GM21390 (cell line): ENCODE measurements at regions not wholly inside any gene's neighbourhood (a gene's known extent, or its start where the extent isn't known, plus 50 kb on each side); places are given as distances from the start of the nearest gene placed in this dataset.

Experiments used
- ATAC-seq: cut with Tn5 transposase; IDR thresholded peaks from one replicate; pipeline ENCODE4 v1.9.1; 2021; ENCODE audit not compliant: unreplicated experiment

DNA sequence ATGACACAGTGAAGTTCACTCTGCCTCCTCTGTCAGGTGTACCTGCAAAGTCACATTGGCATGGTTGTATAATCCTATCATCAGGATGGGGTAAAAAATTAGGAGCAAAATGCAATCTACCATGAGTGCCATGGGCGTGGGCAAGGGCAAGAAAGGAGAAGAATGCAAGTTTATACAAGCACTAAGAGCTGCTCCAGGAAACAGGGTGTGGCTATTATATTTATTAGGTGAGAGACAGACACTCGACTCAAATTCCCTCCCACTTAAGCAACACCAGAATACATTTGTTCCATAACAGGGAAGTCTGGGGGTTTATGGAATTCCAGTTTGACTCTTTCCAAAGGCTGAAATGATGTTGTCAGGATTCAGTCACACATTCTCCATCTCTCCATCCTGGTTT lies 378.8 kb downstream of the BCOR start:
- ATAC-seq, result no peak

DNA sequence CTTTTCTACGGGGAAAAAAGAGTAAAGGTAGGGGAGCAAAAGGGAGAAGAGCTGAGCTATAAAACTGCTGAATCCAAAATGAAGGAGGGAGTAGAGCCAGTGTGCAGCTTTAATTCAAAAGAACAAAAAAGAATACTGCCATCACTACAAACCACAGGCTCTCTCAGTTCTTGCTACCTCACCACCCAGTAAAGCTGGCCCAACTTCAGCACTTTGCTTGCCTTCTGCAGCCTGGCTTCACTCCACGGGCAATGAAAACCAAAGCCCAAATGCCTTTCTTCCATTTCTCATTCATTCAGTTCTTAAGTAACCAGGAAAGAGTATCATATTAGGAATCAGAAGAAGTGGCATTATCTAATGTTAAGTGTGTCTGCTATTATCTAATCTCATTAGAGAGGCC lies 376.8 kb downstream of the BCOR start:
- ATAC-seq, result no peak

DNA sequence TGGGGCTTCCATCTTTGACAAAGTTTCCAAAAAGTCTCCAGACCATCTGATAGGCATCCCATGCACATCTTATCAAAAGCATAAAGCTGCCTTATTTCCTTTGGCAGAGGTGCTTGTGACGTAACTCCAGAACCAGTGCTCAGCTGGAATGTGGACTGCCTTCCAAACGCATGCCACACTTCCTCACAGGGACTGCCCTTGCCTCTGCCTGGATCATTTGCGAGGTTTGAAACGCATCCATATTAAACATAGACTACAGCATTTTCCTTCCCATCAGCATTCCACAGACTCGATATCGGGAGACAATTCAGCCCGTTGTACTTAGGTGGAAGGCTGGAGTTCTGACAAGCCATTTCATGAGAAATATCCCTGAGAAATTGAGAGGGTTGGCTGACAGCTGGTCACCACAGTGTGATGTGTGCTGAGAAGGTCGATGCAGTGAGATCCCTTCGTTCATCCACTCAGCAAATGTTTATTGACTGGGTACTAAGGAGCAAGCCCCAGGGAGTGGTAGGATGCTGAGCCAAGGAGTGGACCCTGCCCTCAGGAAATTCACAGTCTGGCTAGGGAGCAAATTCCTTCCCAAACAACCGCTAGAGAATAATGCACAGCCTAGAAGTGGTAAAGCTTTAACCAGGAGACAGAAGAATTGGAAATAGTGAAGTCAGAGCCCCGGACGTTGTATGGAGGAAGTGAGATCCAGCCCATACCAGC lies 376.0 kb downstream of the BCOR start:
- ATAC-seq, result no peak

DNA sequence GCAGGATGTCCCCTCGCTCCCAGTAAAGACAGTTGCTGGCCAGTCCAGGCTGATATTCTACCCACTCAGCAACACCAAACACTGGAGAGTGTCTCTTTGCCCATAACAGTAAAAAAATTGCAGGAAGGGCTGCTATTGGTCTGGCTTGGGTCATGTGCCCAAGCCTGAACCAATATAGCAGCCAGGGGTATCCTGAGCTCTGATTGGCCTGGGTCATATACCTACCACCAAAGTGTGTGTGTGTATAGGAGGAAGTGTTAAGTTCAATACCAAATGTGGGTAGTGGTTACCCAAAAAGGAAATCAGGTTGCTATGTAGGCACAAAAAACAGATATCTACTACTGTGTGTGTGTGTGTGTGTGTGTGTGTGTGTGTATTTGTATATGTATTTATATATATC lies 373.2 kb downstream of the BCOR start:
- ATAC-seq, result no peak

DNA sequence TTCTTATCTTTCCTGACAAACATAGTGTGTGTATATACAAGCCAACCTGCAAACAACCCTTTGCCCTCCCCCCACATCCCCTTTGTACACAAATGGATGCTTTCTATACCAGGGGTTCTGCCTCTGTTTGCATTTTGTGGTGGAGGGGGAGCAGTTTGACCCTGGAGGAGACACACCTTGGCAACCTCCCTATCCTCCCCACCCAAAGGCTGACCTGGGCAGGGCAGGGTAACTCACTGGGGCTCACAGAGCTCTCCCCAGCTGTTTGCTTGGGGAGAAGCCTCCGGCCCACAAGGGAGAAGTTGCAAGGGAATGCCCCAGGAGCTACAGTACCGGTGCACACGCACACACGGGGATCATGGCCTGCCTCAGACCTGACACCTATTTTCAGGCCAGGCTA lies 372.6 kb downstream of the BCOR start:
- ATAC-seq, result no peak

DNA sequence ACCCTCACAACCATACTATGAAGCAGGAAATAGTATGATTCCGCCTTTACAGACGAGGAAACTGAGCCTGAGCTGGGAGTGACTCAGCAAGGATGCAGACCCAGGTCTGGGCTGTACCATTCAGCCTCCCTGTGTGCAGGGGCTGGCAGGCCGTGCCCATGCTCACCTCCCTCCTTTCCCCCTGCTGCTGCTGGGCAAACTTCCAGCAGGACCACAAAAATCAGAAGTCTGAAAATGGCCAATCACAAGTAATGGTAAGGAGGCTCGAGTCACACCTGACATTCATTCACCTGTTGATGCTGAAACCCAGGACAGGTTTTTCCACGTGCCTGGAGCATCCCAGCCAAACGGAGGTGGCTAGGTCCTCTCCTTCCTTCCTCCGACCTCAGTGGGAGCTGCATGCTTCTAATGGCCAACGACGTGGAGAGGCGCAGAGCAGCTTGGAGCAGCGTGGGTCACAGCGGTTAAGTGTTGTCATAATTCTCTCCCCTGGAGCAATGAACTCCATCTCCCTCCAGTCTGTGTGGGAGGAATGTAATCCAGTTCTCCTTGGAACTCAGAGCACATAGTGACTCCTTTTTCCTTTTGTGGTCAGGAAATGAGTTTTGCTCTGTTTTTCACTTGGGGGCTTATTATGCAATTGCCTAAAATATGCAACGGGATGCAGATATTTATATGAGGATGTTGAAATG lies 371.7 kb downstream of the BCOR start:
- no peak for ATAC-seq

DNA sequence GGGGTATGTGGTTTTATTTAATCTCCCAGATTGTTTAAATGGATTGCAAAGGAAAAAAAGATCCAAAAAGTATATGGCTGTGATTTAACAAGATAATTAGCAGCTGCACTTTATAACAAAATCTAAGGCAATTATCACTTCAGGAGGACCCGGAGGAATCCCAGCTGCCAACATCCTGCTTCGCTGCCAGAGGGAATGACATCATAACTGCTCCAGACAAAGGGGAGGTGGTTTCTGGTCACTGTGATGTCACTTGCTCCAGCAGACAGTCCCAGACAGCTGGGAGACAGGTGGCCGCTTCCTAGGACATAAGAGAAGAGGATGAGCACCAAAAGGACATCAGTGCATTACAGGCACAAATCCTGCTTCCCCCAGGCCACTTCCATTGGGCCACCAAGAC lies 371.0 kb downstream of the BCOR start:
- no peak for ATAC-seq

DNA sequence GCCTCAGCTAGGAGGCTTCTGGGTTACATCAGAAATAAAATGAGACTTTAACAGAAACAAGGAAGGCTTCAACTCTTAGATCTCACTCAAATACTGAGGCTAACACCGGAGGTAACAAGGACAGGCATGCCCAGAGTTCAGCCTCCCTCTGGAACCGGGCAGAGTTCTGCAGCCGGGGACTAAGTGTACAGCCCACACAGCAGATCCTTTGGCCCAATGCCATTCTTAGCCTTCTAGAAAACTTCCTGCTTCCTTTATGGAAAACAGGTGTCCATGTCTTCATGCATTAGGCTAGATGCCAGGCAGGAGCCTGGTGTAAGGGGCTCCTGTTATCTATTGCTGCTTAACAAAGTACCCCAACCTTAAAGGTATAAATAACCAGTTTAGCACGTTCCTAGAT lies 369.7 kb downstream of the BCOR start:
- ATAC-seq, result no peak

DNA sequence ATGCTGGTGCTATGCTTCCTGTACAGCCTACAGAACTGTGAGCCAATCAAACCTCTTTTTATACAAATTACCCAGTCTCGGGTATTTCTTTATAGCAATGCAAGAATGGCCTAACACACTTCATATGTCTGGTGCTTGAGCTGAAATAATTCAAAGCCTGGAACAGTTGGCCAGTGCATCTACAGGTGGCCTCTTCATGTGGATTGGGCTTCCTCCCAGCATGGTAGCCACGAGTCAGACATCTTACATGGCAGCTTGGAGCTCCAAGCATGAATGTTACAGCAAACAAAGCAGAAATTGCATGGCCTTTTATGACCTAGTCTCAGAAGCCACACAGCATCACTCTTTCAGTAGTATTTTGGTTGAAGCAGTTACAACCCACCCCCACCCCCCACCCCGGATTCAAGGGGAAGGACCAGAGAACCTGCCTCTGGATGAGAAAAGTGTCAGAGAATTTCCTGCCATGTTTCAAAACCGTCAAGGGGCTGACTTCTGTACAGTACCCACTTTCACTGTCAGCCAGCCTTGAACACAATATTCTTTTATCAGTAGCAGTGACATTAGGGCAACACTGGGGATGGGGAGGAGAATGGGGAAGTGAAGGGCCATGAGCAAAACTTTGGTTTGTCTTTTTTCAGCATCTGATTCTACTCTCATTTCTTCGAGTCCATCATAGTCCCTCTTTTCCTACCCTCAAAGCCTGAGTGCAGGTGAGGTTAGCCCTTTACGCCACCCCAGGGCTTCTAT lies 368.7 kb downstream of the BCOR start:
- no peak for ATAC-seq

DNA sequence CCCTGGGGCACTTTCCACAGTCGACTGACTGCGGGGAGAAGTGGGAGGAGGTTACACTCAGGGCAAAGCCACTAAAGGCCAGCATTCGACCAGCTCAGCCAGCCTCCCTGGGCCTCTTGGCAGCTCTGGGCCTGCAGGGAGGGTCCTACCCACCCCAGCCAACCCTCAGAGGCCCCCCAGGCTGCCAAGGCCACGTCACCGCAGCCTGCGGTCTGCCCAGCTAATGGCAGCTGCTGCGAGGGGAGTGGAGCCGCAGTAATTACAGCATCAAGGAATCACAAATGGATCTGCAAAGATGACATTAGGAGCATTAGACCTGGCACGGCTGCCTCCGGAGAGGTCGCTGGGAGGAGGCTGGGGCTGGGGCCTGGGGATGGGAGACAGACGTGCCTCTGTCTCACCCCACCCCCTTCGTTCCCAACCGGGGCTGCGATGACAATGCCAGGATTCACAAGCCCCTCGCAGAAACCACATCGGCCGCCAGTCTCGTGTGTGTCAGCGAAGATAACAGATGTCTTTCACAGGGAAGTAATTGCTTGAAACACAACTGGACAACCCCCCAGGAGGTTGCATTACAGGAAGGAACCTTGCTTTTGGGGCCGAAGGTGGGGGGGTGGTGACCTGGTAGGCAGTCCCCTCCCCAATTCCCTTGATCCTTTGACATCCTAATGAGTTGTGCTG lies 367.6 kb downstream of the BCOR start:
- ATAC-seq, result no peak

DNA sequence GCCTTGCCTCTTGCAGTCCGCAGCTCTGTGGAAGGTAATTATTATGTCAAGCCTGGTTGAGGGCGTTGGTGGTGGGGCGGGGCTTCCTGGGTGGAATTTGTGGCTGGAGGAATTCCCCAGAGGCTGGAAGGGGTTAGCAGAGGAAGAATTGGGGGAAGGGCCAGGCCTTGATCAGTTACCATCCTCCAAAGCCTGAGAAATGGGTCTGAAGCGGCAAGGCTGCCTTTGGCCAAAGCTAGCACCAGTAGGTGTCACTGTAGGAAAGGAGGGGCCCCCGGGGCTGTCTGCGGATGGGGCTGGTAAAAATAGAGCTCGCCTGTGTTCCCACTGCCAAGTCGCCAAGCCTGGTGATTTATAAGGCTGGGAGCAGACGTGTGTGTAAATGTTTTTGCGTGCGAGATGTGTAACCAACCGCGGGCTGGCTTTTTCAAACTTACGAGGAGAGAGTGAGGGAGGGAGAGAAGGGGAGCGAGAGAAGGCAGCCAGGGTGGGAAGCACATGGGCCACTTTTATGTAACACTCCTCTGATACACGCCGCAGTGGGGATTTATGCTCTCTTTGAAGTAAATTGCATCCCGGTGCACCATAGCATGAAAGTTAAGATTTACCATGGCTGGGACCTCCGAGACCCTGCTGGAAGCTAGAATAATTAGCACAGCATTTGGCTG lies 367.0 kb downstream of the BCOR start:
- no peak for ATAC-seq

DNA sequence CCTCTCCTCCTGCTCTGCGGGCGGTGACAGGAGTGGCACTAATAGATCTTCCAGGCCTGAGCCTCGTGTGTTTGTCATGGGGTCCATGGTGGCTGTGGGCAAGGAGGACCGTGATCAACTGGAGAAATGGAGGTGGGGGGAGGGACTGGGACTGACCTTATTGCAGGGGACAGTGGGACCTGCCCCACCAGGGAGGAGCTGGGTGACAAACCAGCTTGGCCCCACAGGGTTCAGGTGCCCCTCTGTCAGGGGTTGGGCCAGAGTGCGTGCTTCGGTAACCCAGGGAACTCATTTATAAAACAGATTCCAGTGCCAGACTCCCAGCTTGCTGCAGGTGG lies 366.5 kb downstream of the BCOR start:
- ATAC-seq, result no peak

DNA sequence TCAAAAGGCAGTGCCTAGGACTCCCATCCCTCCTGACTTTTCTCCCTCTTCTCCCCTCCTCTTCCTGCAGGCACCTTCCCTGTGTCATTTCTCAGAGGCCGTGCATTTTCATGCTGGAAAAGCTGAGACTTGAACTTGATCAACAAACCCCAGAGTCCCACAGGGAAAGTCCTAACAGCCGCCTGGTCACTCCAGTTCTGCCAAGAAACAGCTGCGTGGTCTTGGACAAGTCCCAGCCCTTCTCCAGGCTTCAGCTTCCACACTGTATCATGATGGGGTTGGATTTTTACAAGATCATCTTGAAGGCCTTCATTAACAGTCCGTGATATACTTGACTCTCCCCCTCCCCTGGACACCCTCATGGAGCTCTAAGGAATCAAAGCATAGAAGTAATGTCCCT lies 366.0 kb downstream of the BCOR start:
- no peak for ATAC-seq

DNA sequence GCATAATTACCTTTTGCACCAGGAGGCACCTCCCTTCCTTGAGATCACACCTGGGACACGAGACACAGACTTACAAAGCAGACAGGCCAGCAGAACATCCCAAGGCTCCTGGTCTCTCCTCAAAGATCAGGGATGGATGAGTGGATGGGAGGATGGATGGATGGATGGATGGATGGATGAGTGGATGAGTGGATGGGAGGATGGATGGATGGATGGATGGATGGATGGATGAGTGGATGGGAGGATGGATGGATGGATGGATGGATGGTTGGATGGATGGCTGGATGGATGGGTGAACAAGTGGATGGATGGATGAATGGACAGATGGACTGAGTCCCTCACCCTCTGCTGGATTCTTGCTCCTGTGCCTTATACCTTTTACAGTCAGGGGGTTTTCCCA lies 364.0 kb downstream of the BCOR start:
- ATAC-seq, result no peak

DNA sequence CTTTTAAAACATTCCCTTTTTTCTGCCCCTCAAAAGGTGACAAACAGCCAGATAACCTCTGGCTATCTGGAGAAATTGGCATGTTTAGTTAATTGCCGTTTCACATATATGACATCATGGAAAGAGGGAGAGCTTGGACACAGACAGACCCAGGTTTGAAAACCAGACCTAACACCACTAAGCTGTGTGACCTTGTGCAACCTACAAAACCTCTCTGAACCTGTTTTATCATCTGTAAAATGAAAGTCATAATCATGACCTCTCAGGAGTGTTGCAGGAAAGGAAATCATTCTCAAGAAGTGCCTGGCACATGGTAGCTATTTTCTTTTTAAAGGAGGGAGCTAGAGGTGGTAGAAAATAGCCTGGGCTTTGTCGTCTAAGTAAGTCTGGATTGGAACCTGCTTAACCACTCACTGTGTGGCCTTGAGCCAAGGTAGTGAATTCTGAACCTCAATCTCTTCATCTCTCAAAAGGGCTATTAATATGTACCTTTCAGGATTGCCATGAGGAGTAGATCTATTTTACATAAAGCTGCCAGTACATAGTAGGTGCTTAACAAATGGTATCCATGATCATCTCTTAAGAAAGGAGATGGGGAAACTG lies 363.5 kb downstream of the BCOR start:
- no peak for ATAC-seq

DNA sequence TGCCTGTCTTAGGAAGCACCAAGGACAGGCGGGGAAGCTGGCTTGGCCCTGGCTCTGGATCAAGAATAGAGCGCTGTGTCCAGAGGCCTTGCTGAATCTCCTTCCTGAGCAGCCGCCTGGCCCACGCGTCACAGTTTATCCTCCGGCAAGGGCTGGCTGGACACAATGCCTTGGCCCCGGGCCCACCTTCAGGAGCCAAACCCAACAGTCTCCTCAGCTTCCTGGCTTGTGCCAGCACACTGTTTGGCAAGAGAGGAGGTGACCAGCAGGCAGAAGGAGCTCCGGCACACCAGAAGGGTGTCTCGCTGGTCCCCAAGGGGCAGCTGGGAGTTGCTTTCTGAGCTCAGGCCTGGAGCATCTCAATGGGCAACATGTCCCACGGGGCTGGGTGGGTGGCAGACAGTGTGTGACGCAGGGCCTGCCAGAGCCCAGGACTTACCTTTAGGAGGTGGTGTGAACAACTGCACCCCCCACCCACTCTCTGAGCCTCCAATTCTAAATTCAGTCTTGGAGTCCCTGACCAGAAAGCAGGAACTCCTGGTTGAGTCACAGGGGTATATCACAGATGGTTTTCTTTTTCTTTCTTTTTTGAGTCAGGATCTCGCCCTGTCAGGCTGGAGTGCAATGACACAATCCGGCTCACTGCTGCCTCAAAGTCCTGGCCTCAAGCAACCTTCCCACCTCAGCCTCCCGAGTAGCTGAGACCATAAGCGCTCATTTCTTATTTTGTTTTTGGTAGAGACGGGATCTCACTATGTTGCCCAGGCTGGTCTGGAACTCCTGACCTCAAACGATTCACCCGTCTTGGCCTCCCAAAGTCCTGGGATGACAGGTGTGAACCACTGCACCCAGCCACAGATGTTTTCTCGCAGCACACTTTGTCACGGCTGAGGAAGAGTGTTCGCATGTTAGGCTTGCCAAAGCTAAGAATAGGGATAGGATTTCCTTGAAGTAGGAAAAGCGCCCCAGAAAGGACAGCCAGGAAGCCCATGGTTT lies 361.2 kb downstream of the BCOR start:
- no peak for ATAC-seq

DNA sequence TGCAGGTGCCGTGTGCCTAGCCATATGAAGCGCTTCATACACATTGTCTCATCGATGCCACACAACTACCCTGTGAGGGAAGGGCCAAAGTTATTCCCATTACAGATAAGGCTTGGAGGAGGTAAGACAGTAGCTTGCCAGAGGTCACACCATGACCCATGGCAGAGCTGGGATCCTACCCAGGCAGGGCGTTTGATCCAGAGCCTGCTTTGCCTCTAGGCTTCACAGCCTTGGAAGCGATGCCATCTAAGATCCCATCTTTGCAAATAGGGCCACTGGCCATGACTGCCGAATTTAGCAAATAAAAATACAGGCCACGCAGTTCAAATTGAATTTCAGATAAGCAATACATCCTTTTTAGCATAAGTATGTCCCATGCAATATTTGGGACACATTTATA lies 358.2 kb downstream of the BCOR start:
- no peak for ATAC-seq

DNA sequence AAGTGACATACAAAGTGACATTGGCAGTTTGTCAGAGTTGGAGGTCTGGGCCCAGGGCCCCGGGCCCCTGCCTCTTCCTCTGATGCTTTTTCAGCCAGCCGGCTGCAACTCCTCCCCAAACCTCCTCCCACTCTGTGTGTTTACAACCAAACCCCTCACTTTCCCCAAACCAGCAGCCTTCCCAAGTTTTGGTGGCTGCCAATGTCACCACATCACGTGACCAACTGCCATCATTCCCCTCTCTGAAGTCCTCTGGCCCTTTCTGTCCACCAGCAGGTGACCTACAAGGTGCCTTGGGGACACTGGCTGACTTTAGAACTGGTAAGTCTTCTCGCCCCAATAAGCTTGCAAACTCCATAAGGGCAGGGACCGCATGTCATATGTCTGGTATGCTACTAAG lies 357.7 kb downstream of the BCOR start:
- ATAC-seq, result no peak

DNA sequence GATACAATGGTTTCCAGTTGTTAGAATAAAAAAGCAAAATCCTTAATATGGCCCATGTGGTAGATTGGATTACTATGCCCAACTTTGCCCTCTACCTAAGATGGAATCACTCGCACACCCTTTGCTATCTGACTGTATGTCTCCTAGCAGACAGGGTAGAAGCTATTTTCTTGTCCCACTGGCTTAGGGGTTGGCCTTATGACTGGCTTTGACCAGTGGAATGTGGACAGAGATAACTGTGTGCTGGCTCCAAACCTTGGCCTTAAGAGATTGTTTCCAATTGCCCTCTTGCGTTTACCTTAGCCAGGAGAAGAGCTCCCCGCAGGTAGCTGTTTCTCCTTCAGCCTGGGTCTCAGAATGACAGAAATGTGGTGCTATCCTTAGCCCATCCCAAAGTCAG lies 355.9 kb downstream of the BCOR start:
- no peak for ATAC-seq

DNA sequence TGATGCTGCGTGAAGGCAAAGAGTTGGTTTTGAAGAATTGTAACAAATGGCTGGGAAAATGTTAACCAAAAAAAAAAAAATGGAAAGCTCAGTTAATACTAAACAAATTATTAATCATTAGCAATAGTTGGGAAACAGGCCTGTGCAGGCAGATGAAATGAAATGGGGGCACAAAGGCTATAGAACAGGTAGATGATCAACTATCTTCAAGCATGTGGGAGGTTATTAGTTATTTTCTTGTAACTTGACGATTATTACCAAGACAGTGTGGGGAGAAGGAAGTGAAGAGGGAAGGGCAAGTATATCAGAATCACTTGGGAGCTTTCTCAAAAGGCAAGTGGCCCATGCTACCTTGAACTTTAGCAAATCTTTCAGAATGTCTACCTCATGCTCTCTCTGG lies 351.9 kb downstream of the BCOR start:
- no peak for ATAC-seq
